A673 (cell line): ENCODE measurements at regions not wholly inside any gene's neighbourhood (a gene's known extent, or its start where the extent isn't known, plus 50 kb on each side); places are given as distances from the start of the nearest gene placed in this dataset.

ENCODE experiments used
- BruUV-seq: library from RNA; stranded (reverse); fragments of 400-500 nt; replicated peaks from 2 replicates; lab custom pipeline; 2021; lab: Mats Ljungman, UMichigan
- CTCF ChIA-PET: fragments of 300-600 bp; sonication (Branson Sonifier 250); formaldehyde crosslinking; loops from one replicate; lab custom pipeline; 2022; ENCODE audit warnings: antibody characterized with exemption; lab: Charles Lee
- POLR2A ChIA-PET: fragments of 300-600 bp; sonication (Branson Sonifier 250); formaldehyde crosslinking; loops from one replicate; lab custom pipeline; 2022; ENCODE audit warnings: antibody characterized with exemption; ENCODE audit not compliant: low non-redundant PET; lab: Charles Lee
- DNase-seq: peaks from one replicate; pipeline ENCODE4 v3.0.0-alpha.2; 2015; ENCODE audit warnings: low spot score
- H3K27ac ChIP-seq: fragments of 200-600 bp; sonication (generic); 2 replicates; pipeline ENCODE4 v1.5.1; 2016; ENCODE audit warnings: mixed run types, low read depth, mild to moderate bottlenecking, mixed read lengths, antibody characterized with exemption, low read length; ENCODE audit not compliant: poor library complexity, severe bottlenecking
- H3K27me3 ChIP-seq: fragments of 200-600 bp; sonication (generic); replicated peaks from 2 replicates; pipeline ENCODE4 v1.6.1; 2017; ENCODE audit warnings: mixed run types, low read depth, mild to moderate bottlenecking, mixed read lengths, antibody characterized with exemption, low read length; ENCODE audit not compliant: insufficient read depth, poor library complexity
- H3K36me3 ChIP-seq: fragments of 200-600 bp; sonication (generic); 2 replicates; pipeline ENCODE4 v1.6.1; 2016; ENCODE audit warnings: mixed run types, mild to moderate bottlenecking, mixed read lengths, antibody characterized with exemption, low read length; ENCODE audit not compliant: insufficient read depth, poor library complexity, severe bottlenecking
- H3K4me1 ChIP-seq: fragments of 200-600 bp; sonication (generic); 2 replicates; pipeline ENCODE4 v1.6.1; 2017; ENCODE audit warnings: mixed run types, mild to moderate bottlenecking, mixed read lengths, antibody characterized with exemption, low read length; ENCODE audit not compliant: insufficient read depth, poor library complexity, severe bottlenecking
- H3K4me3 ChIP-seq: fragments of 200-600 bp; sonication (generic); 2 replicates; pipeline ENCODE4 v1.5.1; 2016; ENCODE audit warnings: low read depth, mixed run types, mild to moderate bottlenecking, mixed read lengths, low read length; ENCODE audit not compliant: poor library complexity, severe bottlenecking
- H3K9me3 ChIP-seq: fragments of 200-600 bp; sonication (generic); 2 replicates; pipeline ENCODE4 v1.6.1; 2016; ENCODE audit warnings: mixed run types, low read depth, mild to moderate bottlenecking, mixed read lengths, antibody characterized with exemption, low read length; ENCODE audit not compliant: poor library complexity, severe bottlenecking
- CTCF ChIP-seq: fragments of 300-800, 200-600 bp; sonication (generic); conservative IDR thresholded peaks from 2 replicates; pipeline ENCODE4 v1.5.1; 2017; ENCODE audit warnings: low read depth, mild to moderate bottlenecking, antibody characterized with exemption, low read length, moderate library complexity, mixed read lengths
- EZH2 ChIP-seq: fragments of 200-600 bp; sonication (generic); IDR thresholded peaks from 2 replicates; pipeline ENCODE4 v1.6.1; 2017; ENCODE audit warnings: borderline replicate concordance, low read depth, mild to moderate bottlenecking, mixed read lengths, antibody characterized with exemption, low read length; ENCODE audit not compliant: poor library complexity, severe bottlenecking
- intact Hi-C: fragments of 100-400 bp; cut with micrococcal nuclease; formaldehyde crosslinking; loops from one replicate; pipeline ENCODE4 v1.10.0; 2022; ENCODE audit not compliant: unreplicated experiment

DNA sequence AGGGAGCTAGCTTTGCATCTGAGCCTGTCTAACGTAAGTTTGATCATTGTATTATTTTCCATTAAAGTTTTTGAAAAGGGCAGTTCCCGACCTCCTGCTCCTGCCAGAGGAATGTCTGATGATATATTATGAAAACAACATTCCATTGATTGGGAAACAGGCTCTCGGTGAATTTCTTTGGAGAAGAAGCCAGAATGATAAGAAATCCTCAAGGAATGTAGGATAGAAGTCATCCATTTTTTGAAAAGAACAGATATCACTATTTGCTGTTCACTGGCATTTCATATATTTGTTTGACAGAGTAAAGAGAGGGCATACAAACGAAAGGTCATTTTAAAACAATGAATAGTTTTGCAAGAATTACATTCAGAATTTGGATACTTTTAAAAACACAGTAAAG lies 781.0 kb upstream of the HTR2C start:
- Histone ChIP-seq H3K27ac (no peak overlapping the region), H3K36me3 (no peaks in the 10 kb centered on the region), H3K9me3 (no peaks in the 10 kb centered on the region), H3K27me3 (no peaks in the 10 kb centered on the region), H3K4me3 (no peak overlapping the region), H3K4me1 (no peaks in the 10 kb centered on the region)
- BruUV-seq = no TSS peak
- intact Hi-C loops = no loop called here
- ChIA-PET CTCF (no interaction called here), POLR2A (no interaction called here)
- DNase-seq = no peak
- TF ChIP-seq EZH2 = no peak
- no peak for TF ChIP-seq CTCF

GRCh38 chrX:113800955-113801354 lies 782.9 kb upstream of the HTR2C start:
- Histone ChIP-seq H3K4me1 (no peaks in the 10 kb centered on the region), H3K9me3 (no peaks in the 10 kb centered on the region), H3K27ac (no peak overlapping the region), H3K36me3 (no peaks in the 10 kb centered on the region), H3K4me3 (no peak overlapping the region), H3K27me3 (no peaks in the 10 kb centered on the region)
- CTCF ChIA-PET = no interaction called here
- TF ChIP-seq CTCF (no peak), EZH2 (no peak)
- BruUV-seq = no TSS peak
- DNase-seq = no peak
- intact Hi-C loops = no loop called here
- POLR2A ChIA-PET = no interaction called here

GRCh38 chrX:113793563-113793962 lies 790.3 kb upstream of the HTR2C start:
- Histone ChIP-seq H3K27me3 (no peaks in the 10 kb centered on the region), H3K4me1 (no peaks in the 10 kb centered on the region), H3K27ac (no peak overlapping the region), H3K9me3 (no peaks in the 10 kb centered on the region), H3K4me3 (no peak overlapping the region), H3K36me3 (no peaks in the 10 kb centered on the region)
- TF ChIP-seq CTCF (no peak), EZH2 (no peak)
- DNase-seq = no peak
- no TSS peak for BruUV-seq
- ChIA-PET CTCF (no interaction called here), POLR2A (no interaction called here)
- intact Hi-C loops = no loop called here
